Brain pericyte (primary cell): ENCODE measurements at regions not wholly inside any gene's neighbourhood (a gene's known extent, or its start where the extent isn't known, plus 50 kb on each side); places are given as distances from the start of the nearest gene placed in this dataset.

Experiments
- DNase-seq: peaks from one replicate; pipeline ENCODE4 v3.0.0-alpha.2; 2012; ENCODE audit warnings: low read depth, low spot score

DNA sequence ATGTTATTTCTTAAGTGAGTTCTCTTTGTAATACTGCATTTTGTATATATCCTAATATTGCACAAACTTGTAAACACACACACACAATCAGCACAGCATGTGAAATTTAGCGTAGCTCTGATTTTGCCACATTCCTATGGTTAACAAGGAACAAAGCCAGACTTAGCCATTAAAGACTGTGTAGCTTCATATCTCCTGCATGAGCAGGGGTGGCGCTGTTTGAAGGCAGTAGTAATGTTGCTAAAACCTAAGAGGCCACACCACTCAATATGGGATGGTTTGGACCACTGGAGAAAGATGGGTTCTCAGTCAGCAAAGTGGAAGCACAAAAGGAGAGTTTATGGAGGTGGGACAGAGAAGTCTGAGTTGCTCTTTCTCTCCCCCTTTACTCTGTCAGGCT is 61.1 kb upstream of the RND3 start:
- no peak for DNase-seq

DNA sequence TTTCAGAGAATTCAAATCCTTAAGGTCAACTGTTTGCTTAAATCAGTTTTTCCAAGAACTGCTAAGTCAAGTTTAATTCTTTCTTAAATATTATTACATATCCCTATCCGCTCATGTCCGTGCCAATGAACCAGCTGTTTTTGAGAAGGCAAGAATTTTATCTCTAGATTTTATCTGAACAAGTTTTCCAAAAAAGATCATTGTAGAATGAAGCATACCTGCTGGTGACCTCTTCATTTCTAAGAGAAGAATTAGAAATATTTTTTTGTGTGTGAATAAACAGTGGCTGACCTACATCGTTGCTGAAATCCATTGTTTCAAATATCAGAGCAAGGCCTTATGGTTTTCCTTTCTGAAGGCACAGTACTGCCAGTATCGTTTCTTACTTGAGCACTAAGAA is 58.4 kb upstream of the RND3 start:
- no peak for DNase-seq

DNA sequence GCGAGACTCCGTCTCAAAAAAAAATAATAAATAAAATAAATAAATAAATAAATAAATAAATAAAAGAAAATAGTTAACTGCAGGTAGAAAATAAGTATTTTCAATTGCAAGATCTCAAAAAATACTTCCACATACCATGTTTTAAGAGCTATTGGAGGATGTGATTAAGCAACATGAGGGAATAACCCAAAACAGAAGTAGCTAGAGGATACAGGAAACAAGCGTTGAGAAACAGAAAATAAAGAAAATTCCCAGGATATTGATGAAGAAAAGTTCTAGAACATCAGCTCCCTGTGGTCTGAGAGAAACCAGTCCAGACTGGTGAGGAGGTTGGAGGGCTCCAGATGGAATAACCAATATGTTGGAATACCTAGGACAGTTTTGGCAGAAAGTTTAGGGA is 57.3 kb upstream of the RND3 start:
- DNase-seq = no peak

DNA sequence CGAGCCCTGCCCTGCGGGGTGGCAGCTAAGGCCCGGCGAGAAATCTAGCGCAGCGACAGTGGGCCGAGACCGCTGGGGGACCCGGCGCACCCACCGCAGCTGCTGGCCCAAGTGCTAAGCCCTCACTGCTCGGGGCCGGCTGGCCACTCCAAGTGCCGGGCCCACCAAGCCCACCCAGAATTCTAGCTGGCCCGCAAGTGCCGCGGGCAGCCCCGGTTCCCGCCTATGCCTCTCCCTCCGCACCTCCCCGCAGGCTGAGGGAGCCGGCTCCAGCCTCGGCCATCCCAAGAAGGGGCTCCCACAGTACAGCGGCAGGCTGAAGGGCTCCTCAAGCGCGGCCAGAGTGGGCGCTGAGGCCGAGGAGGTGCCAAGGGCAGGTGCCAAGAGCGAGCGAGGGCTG is 55.2 kb upstream of the RND3 start:
- no peak for DNase-seq

DNA sequence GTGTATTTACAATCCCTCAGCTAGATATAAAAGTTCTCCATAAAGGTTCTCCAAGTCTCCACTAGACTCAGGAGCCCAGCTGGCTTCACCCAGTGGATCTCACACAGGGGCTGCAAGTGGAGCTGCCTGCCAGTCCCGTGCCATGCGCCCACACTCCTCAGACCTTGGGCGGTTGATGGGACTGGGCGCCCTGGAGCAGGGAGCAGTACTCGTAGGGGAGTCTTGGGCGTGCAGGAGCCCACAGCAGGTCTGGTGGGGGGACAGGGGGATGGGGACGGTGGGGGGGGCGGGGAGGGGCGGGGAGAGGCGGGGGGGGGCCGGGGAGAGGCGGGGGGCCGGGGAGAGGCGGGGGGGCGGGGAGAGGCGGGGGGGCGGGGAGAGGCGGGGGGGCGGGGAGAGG is 54.7 kb upstream of the RND3 start:
- no peak for DNase-seq

- DNase-seq = no peak
Measured at GRCh38 chr2:150538651-150539201, 51.3 kb upstream of the RND3 start.
